ENCODE measurements at regions not wholly inside any gene's neighbourhood (a gene's known extent, or its start where the extent isn't known, plus 50 kb on each side); places are given as distances from the start of the nearest gene placed in this dataset.

GRCh38 chr13:112194167-112194530, 127.2 kb downstream of the SOX1 start:
- Histone ChIP-seq H3K79me2 (replicated peaks; ENCODE audit: insufficient read depth, low read length) (no peaks in the 10 kb centered on the region), H3F3A (ENCODE audit: insufficient read depth, low read length, poor library complexity, severe bottlenecking) (no peaks in the 10 kb centered on the region), H2AFZ (ENCODE audit: low read depth, low read length) (no peak overlapping the region), H4K20me1 (ENCODE audit: insufficient read depth) (no peaks in the 10 kb centered on the region), H3K4me3 (ENCODE audit: low read length) (no peak overlapping the region), H3K27ac (ENCODE audit: low read length) (no peak overlapping the region), H3K4me2 (ENCODE audit: low read length) (no peak overlapping the region), H3K9ac (ENCODE audit: low read length) (no peak overlapping the region), H3K36me3 (ENCODE audit: insufficient read depth, low read length) (no peaks in the 10 kb centered on the region), H3K27me3 (ENCODE audit: insufficient read depth, low read depth, low read length) (no peaks in the 10 kb centered on the region), H3K9me3 (ENCODE audit: low read length) (no peaks in the 10 kb centered on the region), H3K9me2 (ENCODE audit: insufficient read depth, low read length) (no peaks in the 10 kb centered on the region)
- TF ChIP-seq, protein P1, sequence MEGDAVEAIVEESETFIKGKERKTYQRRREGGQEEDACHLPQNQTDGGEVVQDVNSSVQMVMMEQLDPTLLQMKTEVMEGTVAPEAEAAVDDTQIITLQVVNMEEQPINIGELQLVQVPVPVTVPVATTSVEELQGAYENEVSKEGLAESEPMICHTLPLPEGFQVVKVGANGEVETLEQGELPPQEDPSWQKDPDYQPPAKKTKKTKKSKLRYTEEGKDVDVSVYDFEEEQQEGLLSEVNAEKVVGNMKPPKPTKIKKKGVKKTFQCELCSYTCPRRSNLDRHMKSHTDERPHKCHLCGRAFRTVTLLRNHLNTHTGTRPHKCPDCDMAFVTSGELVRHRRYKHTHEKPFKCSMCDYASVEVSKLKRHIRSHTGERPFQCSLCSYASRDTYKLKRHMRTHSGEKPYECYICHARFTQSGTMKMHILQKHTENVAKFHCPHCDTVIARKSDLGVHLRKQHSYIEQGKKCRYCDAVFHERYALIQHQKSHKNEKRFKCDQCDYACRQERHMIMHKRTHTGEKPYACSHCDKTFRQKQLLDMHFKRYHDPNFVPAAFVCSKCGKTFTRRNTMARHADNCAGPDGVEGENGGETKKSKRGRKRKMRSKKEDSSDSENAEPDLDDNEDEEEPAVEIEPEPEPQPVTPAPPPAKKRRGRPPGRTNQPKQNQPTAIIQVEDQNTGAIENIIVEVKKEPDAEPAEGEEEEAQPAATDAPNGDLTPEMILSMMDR (IDR thresholded peaks at IDR 0.05; ENCODE audit: poor library complexity, severe bottlenecking) = no peak
- TF ChIP-seq RAD21 (conservative IDR thresholded peaks at IDR 0.05) = no peak
- TF ChIP-seq MXI1 (conservative IDR thresholded peaks at IDR 0.05; ENCODE audit: poor library complexity, severe bottlenecking) = no peak
- no peak for TF ChIP-seq POLR2AphosphoS5 (IDR thresholded peaks at IDR 0.05)
- no peak for TF ChIP-seq EP300 (conservative IDR thresholded peaks at IDR 0.05; ENCODE audit: poor library complexity, severe bottlenecking)
- TF ChIP-seq REST (IDR thresholded peaks at IDR 0.05; ENCODE audit: borderline replicate concordance) = no peak
- TF ChIP-seq SMC3 (conservative IDR thresholded peaks at IDR 0.05; ENCODE audit: poor library complexity) = no peak
- no peak for TF ChIP-seq TAF1 (IDR thresholded peaks at IDR 0.05; ENCODE audit: low read depth)
- no peak for TF ChIP-seq EZH2 (IDR thresholded peaks at IDR 0.05; ENCODE audit: borderline replicate concordance, insufficient read depth, low read length, poor library complexity, severe bottlenecking)

GRCh38 chr13:112194579-112194978, 127.6 kb downstream of the SOX1 start:
- H3F3A ChIP-seq (ENCODE audit: insufficient read depth, low read length, poor library complexity, severe bottlenecking) = no peaks in the 10 kb centered on the region
- H3K4me3 ChIP-seq (ENCODE audit: low read length) = no peak overlapping the region

More at GRCh38 chr13:112194579-112194978, 127.6 kb downstream of the SOX1 start:
- no peaks in the 10 kb centered on the region for H3K9me2 ChIP-seq (ENCODE audit: insufficient read depth, low read length)
- H3K9ac ChIP-seq (ENCODE audit: low read length) = no peak overlapping the region
- no peak overlapping the region for H3K4me2 ChIP-seq (ENCODE audit: low read length)
- no peak for TF ChIP-seq EZH2 (IDR thresholded peaks at IDR 0.05; ENCODE audit: borderline replicate concordance, insufficient read depth, low read length, poor library complexity, severe bottlenecking)
- TF ChIP-seq, protein P1 (IDR thresholded peaks at IDR 0.05; ENCODE audit: poor library complexity, severe bottlenecking) = no peak
- no peak for TF ChIP-seq POLR2AphosphoS5 (IDR thresholded peaks at IDR 0.05)
- no peak for TF ChIP-seq RAD21 (conservative IDR thresholded peaks at IDR 0.05)
- no peak for TF ChIP-seq REST (IDR thresholded peaks at IDR 0.05; ENCODE audit: borderline replicate concordance)
- TF ChIP-seq EP300 (conservative IDR thresholded peaks at IDR 0.05; ENCODE audit: poor library complexity, severe bottlenecking) = no peak
- no peak for TF ChIP-seq SMC3 (conservative IDR thresholded peaks at IDR 0.05; ENCODE audit: poor library complexity)
- no peak for TF ChIP-seq TAF1 (IDR thresholded peaks at IDR 0.05; ENCODE audit: low read depth)
- TF ChIP-seq MXI1 (conservative IDR thresholded peaks at IDR 0.05; ENCODE audit: poor library complexity, severe bottlenecking) = no peak
- no peaks in the 10 kb centered on the region for H3K27me3 ChIP-seq (ENCODE audit: insufficient read depth, low read depth, low read length)
- H3K36me3 ChIP-seq (ENCODE audit: insufficient read depth, low read length) = no peaks in the 10 kb centered on the region
- H3K79me2 ChIP-seq (replicated peaks; ENCODE audit: insufficient read depth, low read length) = no peaks in the 10 kb centered on the region
- H3K27ac ChIP-seq (ENCODE audit: low read length) = no peak overlapping the region
- no peaks in the 10 kb centered on the region for H4K20me1 ChIP-seq (ENCODE audit: insufficient read depth)
- no peak overlapping the region for H2AFZ ChIP-seq (ENCODE audit: low read depth, low read length)
- no peaks in the 10 kb centered on the region for H3K9me3 ChIP-seq (ENCODE audit: low read length)

All from neural cell (in vitro differentiated cells).